ENCODE measurements at regions not wholly inside any gene's neighbourhood (a gene's known extent, or its start where the extent isn't known, plus 50 kb on each side); places are given as distances from the start of the nearest gene placed in this dataset.

- TF ChIP-seq CTCF (IDR thresholded peaks at IDR 0.05; ENCODE audit: low read depth, low read length), result no peak
- TF ChIP-seq POLR2A (IDR thresholded peaks at IDR 0.05; ENCODE audit: extremely low read depth, insufficient read length), result no peak
Measured at GRCh38 chr6:19028201-19028600, 641.1 kb downstream of the RNF144B start.
